ENCODE measurements at regions not wholly inside any gene's neighbourhood (a gene's known extent, or its start where the extent isn't known, plus 50 kb on each side); places are given as distances from the start of the nearest gene placed in this dataset.

- DNase-seq (ENCODE audit: low spot score in 2 of 2): no peak
- no peak for TF ChIP-seq CTCF (IDR thresholded peaks at IDR 0.05)
- no peak for TF ChIP-seq POLR2A (IDR thresholded peaks at IDR 0.05)
- no peak for TF ChIP-seq POLR2AphosphoS5 (IDR thresholded peaks at IDR 0.05)
- H3K27me3 ChIP-seq: no peaks in the 10 kb centered on the region
- H3K4me3 ChIP-seq: no peak overlapping the region
- no peak overlapping the region for H3K27ac ChIP-seq
- H3K4me1 ChIP-seq: no peaks in the 10 kb centered on the region
- no peaks in the 10 kb centered on the region for H3K9me3 ChIP-seq
- intact Hi-C loops (cut with DNase I; ENCODE audit: low total_unique reads): no loop called here
- no peaks in the 10 kb centered on the region for H3K36me3 ChIP-seq
These were observed 51.1 kb upstream of the FN1 start for GRCh38 chr2:215487002-215487372.

- H3K36me3 ChIP-seq: no peaks in the 10 kb centered on the region
- H3K9me3 ChIP-seq: no peaks in the 10 kb centered on the region
- no peak overlapping the region for H3K4me3 ChIP-seq
- H3K4me1 ChIP-seq: no peaks in the 10 kb centered on the region
- no peak for TF ChIP-seq POLR2AphosphoS5 (IDR thresholded peaks at IDR 0.05)
- no peak for TF ChIP-seq CTCF (IDR thresholded peaks at IDR 0.05)
- TF ChIP-seq POLR2A (IDR thresholded peaks at IDR 0.05): no peak
- intact Hi-C loops (cut with DNase I; ENCODE audit: low total_unique reads): no loop called here
- H3K27ac ChIP-seq: no peak overlapping the region
- no peaks in the 10 kb centered on the region for H3K27me3 ChIP-seq
- DNase-seq (ENCODE audit: low spot score in 2 of 2): no peak
These were observed 50.6 kb upstream of the FN1 start for GRCh38 chr2:215486291-215487001.
